Body of pancreas (tissue), 4 donors: ENCODE measurements at regions not wholly inside any gene's neighbourhood (a gene's known extent, or its start where the extent isn't known, plus 50 kb on each side); places are given as distances from the start of the nearest gene placed in this dataset.

Source experiments
- ATAC-seq: fragments of 150-250 bp; one replicate; pipeline ENCODE4 v1.9.1; 2016
- DNase-seq, 4 donors: peaks; one replicate each; pipeline ENCODE4 v3.0.0-alpha.2; 2019
- H3K27ac ChIP-seq, 4 donors: fragments of 200-600 bp; sonication (generic); 1 replicate in 3 of 4; 2 replicates in 1 of 4; pipeline versions ENCODE4 v1.5.1 to v1.6.1; 2016 to 2019; ENCODE audit warnings: mild to moderate bottlenecking in 1 of 4, mixed read lengths in 1 of 4, moderate library complexity in 1 of 4
- H3K27me3 ChIP-seq, 2 donors: fragments of 200-600 bp; sonication (generic); one replicate each; pipeline ENCODE4 v1.6.0; 2016; ENCODE audit warnings: mild to moderate bottlenecking in 1 of 2
- H3K36me3 ChIP-seq, 2 donors: fragments of 200-600 bp; sonication (generic); replicated peaks in 1 of 2; 2 replicates each; pipeline ENCODE4 v1.5.1; 2016; ENCODE audit warnings: low read depth in 2 of 2; ENCODE audit not compliant: insufficient read depth in 1 of 2
- H3K4me1 ChIP-seq: fragments of 200-600 bp; sonication (generic); one replicate; pipeline ENCODE4 v1.6.0; 2016
- H3K4me3 ChIP-seq, 2 donors: fragments of 200-600 bp; sonication (generic); 1 replicate in 1 of 2; 2 replicates in 1 of 2; pipeline ENCODE4 v1.5.1; 2016 to 2019
- H3K9me3 ChIP-seq, 3 donors: fragments of 200-600 bp; sonication (generic); 1 replicate in 2 of 3; 2 replicates in 1 of 3; pipeline ENCODE4 v1.5.1; 2016
- CTCF ChIP-seq, 7 experiments: fragments of 450-650 bp in 4 of 7; fragments of 200-600 bp in 3 of 7; sonication (generic) in 3 of 7; IDR thresholded peaks; one replicate each; pipeline ENCODE4 v1.5.1; 2016 to 2019; ENCODE audit warnings: antibody characterized with exemption in 7 of 7
- POLR2A ChIP-seq, 3 donors: fragments of 450-650 bp; IDR thresholded peaks; one replicate each; pipeline ENCODE4 v1.6.1; 2016; ENCODE audit warnings: antibody characterized with exemption in 3 of 3, mild to moderate bottlenecking in 2 of 3
- WGBS, 2 donors: methylation state at CpG; one replicate each; pipeline ENCODE4 v1.1.5; 2017; 5-methylcytosine and 5-hydroxymethylcytosine counted together
- intact Hi-C: fragments of 100-400 bp; cut with DNase I; formaldehyde crosslinking; loops from one replicate; pipeline ENCODE4 v1.15.1; 2023

GRCh38 chr1:178645808-178646200 is 79.2 kb upstream of the RALGPS2 start:
- Histone ChIP-seq H3K27ac (no peak overlapping the region), H3K9me3 (no peaks in the 10 kb centered on the region), H3K27me3 (no peaks in the 10 kb centered on the region), H3K4me3 (no peak overlapping the region), H3K4me1 (peaks cover 13% of the 10 kb centered on the region), H3K36me3 (no peaks in the 10 kb centered on the region)
- no peak for ATAC-seq
- TF ChIP-seq CTCF (IDR thresholded peaks at IDR 0.05) (no peak), POLR2A (IDR thresholded peaks at IDR 0.05) (no peak)
- DNase-seq: no peak
- 87 to 96% methylated on average over 2 of the region's 2 CpGs for WGBS, 2 donors
- intact Hi-C loops: no loop called here

GRCh38 chr1:178646821-178647220 is 78.2 kb upstream of the RALGPS2 start:
- intact Hi-C loops: no loop called here
- no peaks in the 10 kb centered on the region for H3K27me3 ChIP-seq
- ATAC-seq (no peak), DNase-seq (no peak)
- no peaks in the 10 kb centered on the region for H3K36me3 ChIP-seq
- H3K9me3 ChIP-seq: no peaks in the 10 kb centered on the region
- H3K4me1 ChIP-seq: peaks cover 13% of the 10 kb centered on the region
- H3K4me3 ChIP-seq: no peak overlapping the region
- 87 to 90% methylated on average over 5 of the region's 5 CpGs for WGBS, 2 donors
- no peak overlapping the region for H3K27ac ChIP-seq
- TF ChIP-seq POLR2A (IDR thresholded peaks at IDR 0.05): no peak
- no peak for TF ChIP-seq CTCF (IDR thresholded peaks at IDR 0.05)

GRCh38 chr1:178648151-178648550 is 76.9 kb upstream of the RALGPS2 start:
- intact Hi-C loops: no loop called here
- no peak for ATAC-seq
- H3K36me3 ChIP-seq: no peaks in the 10 kb centered on the region
- no peaks in the 10 kb centered on the region for H3K27me3 ChIP-seq
- no peak for DNase-seq
- no peak overlapping the region for H3K4me3 ChIP-seq
- TF ChIP-seq POLR2A (IDR thresholded peaks at IDR 0.05) (no peak), CTCF (IDR thresholded peaks at IDR 0.05) (no peak)
- H3K27ac ChIP-seq: no peak overlapping the region
- H3K4me1 ChIP-seq: peaks cover 13% of the 10 kb centered on the region
- H3K9me3 ChIP-seq: no peaks in the 10 kb centered on the region
- 91% methylated on average over 11 of the region's 11 CpGs for WGBS, 2 donors

- no peak for DNase-seq
- Histone ChIP-seq H3K4me3 (no peak overlapping the region), H3K27ac (no peak overlapping the region), H3K27me3 (no peaks in the 10 kb centered on the region), H3K4me1 (peaks cover under 1% of the 10 kb centered on the region), H3K9me3 (no peaks in the 10 kb centered on the region), H3K36me3 (no peaks in the 10 kb centered on the region)
- WGBS, 2 donors: 84 to 91% methylated on average over 8 of the region's 8 CpGs
- ATAC-seq: no peak
- no peak for TF ChIP-seq CTCF (IDR thresholded peaks at IDR 0.05)
- intact Hi-C loops: no loop called here
These were observed 75.3 kb upstream of the RALGPS2 start for GRCh38 chr1:178649582-178650350.

- H3K27me3 ChIP-seq: no peaks in the 10 kb centered on the region
- no peak for TF ChIP-seq CTCF (IDR thresholded peaks at IDR 0.05)
- TF ChIP-seq POLR2A (IDR thresholded peaks at IDR 0.05): no peak
- no peak overlapping the region for H3K27ac ChIP-seq
- WGBS, 2 donors: 61 to 64% methylated on average over 6 of the region's 6 CpGs
- intact Hi-C loops: no loop called here
- H3K9me3 ChIP-seq: no peaks in the 10 kb centered on the region
- DNase-seq: no peak
- no peak for ATAC-seq
- no peaks in the 10 kb centered on the region for H3K4me1 ChIP-seq
- H3K4me3 ChIP-seq: no peak overlapping the region
- no peaks in the 10 kb centered on the region for H3K36me3 ChIP-seq
These were observed 74.0 kb upstream of the RALGPS2 start for GRCh38 chr1:178650934-178651511.
